ENCODE measurements at regions not wholly inside any gene's neighbourhood (a gene's known extent, or its start where the extent isn't known, plus 50 kb on each side); places are given as distances from the start of the nearest gene placed in this dataset.

GRCh38 chr10:44763331-44763730, 147.8 kb upstream of the TMEM72 start:
- TF ChIP-seq POLR3A (IDR thresholded peaks at IDR 0.05; ENCODE audit: borderline replicate concordance, extremely low read depth, insufficient read depth, insufficient read length) (no peak), FOXO4 (CRISPR knock-in tag; IDR thresholded peaks at IDR 0.05) (no peak), SMC3 (conservative IDR thresholded peaks at IDR 0.05; ENCODE audit: insufficient read depth, low read depth, low read length) (no peak), ZNF695 (CRISPR knock-in tag; IDR thresholded peaks at IDR 0.05) (no peak), CTCF (IDR thresholded peaks at IDR 0.05 in 2 of 3, conservative IDR thresholded peaks at IDR 0.05 in 1 of 3; ENCODE audit: insufficient read depth in 2 of 3, low read depth in 1 of 3, low read length in 3 of 3) (no peak)

Measured in K562 (cell line).